Keratinocyte (primary cell): ENCODE measurements at regions not wholly inside any gene's neighbourhood (a gene's known extent, or its start where the extent isn't known, plus 50 kb on each side); places are given as distances from the start of the nearest gene placed in this dataset.

ENCODE experiments used
- DNase-seq: peaks from one replicate; pipeline ENCODE4 v3.0.0-alpha.2; 2011; ENCODE audit warnings: low read depth, missing footprints, low spot score
- FAIRE-seq: peaks from 2 replicates; lab custom pipeline; 2011; peaks lifted over from hg19 to GRCh38; lab: Jason Lieb, UNC
- H2AFZ ChIP-seq: 2 replicates; pipeline ENCODE4 v1.6.0; 2012; ENCODE audit warnings: low read length, control low read depth, inconsistent platforms; ENCODE audit not compliant: control insufficient read depth
- H3K27ac ChIP-seq: 2 replicates; pipeline ENCODE4 v1.5.1; 2011; ENCODE audit warnings: low read length; ENCODE audit not compliant: control insufficient read depth, insufficient read depth
- H3K27me3 ChIP-seq: 3 replicates; pipeline ENCODE4 v1.6.0; 2011; ENCODE audit warnings: low read length; ENCODE audit not compliant: control insufficient read depth, insufficient read depth; ENCODE audit errors: extremely low read depth
- H3K36me3 ChIP-seq, 2 experiments: 2 replicates in 1 of 2; 3 replicates in 1 of 2; pipeline ENCODE4 v1.5.1; 2011; ENCODE audit warnings: low read length in 2 of 2, mild to moderate bottlenecking in 1 of 2; ENCODE audit not compliant: control insufficient read depth in 2 of 2, insufficient read depth in 2 of 2; ENCODE audit errors: extremely low read depth in 1 of 2
- H3K4me1 ChIP-seq: 3 replicates; pipeline ENCODE4 v1.5.1; 2011; ENCODE audit warnings: low read length; ENCODE audit not compliant: control insufficient read depth, insufficient read depth; ENCODE audit errors: extremely low read depth
- H3K4me2 ChIP-seq: 3 replicates; pipeline ENCODE4 v1.6.0; 2011; ENCODE audit warnings: low read depth, low read length; ENCODE audit not compliant: control insufficient read depth, insufficient read depth; ENCODE audit errors: extremely low read depth
- H3K4me3 ChIP-seq, 3 experiments: fragments of 200-600 bp in 1 of 3; sonication (generic) in 1 of 3; 2 replicates in 2 of 3; 3 replicates in 1 of 3; pipeline ENCODE4 v1.5.1; 2011 to 2016; ENCODE audit warnings: low read length in 3 of 3, mild to moderate bottlenecking in 3 of 3, control low read depth in 2 of 3, inconsistent platforms in 1 of 3, low read depth in 1 of 3, mixed read lengths in 1 of 3, mixed run types in 1 of 3, moderate library complexity in 1 of 3; ENCODE audit not compliant: control insufficient read depth in 2 of 3, insufficient read depth in 2 of 3; ENCODE audit errors: extremely low read depth in 1 of 3
- H3K79me2 ChIP-seq: 2 replicates; pipeline ENCODE4 v1.6.0; 2012; ENCODE audit warnings: low read length; ENCODE audit not compliant: control insufficient read depth, insufficient read depth
- H3K9ac ChIP-seq: 3 replicates; pipeline ENCODE4 v1.6.0; 2011; ENCODE audit warnings: low read length; ENCODE audit not compliant: control insufficient read depth, insufficient read depth; ENCODE audit errors: extremely low read depth
- H3K9me1 ChIP-seq: 3 replicates; pipeline ENCODE4 v1.6.0; 2011; ENCODE audit warnings: low read length; ENCODE audit not compliant: control insufficient read depth, insufficient read depth; ENCODE audit errors: extremely low read depth
- H3K9me3 ChIP-seq: 2 replicates; pipeline ENCODE4 v1.5.1; 2012; ENCODE audit warnings: low read depth, low read length; ENCODE audit not compliant: control insufficient read depth
- H4K20me1 ChIP-seq: 3 replicates; pipeline ENCODE4 v1.6.0; 2011; ENCODE audit warnings: low read length; ENCODE audit not compliant: control insufficient read depth, insufficient read depth; ENCODE audit errors: extremely low read depth
- CTCF ChIP-seq, 3 experiments: IDR thresholded peaks in 1 of 3; conservative IDR thresholded peaks in 1 of 3; optimal IDR thresholded peaks in 1 of 3; 2 replicates in 2 of 3; 3 replicates in 1 of 3; pipeline versions ENCODE3 to v1.5.1; 2011; ENCODE audit warnings: low read length in 3 of 3, mild to moderate bottlenecking in 3 of 3, moderate library complexity in 2 of 3, control low read depth in 1 of 3, inconsistent platforms in 1 of 3; ENCODE audit not compliant: insufficient read depth in 2 of 3; ENCODE audit errors: extremely low read depth in 1 of 3
- EZH2 ChIP-seq: IDR thresholded peaks from one replicate; pipeline ENCODE4 v1.6.1; 2012; ENCODE audit warnings: inconsistent platforms, mild to moderate bottlenecking, low read length, moderate library complexity
- dilution Hi-C: fragments of 300-500 bp; cut with MboI; formaldehyde crosslinking; loops from one replicate; pipeline ENCODE4 v1.7.0; 2020; ENCODE audit warnings: low sequenced_read_pairs; ENCODE audit not compliant: extremely low pct_ligation_motif_present

GRCh38 chr2:226637383-226637782 is 162.2 kb downstream of the IRS1 start:
- H3K9me1 ChIP-seq: no peaks in the 10 kb centered on the region
- no peak for DNase-seq
- H3K4me3 ChIP-seq: no peak overlapping the region
- peaks cover 2% of the 10 kb centered on the region for H3K9me3 ChIP-seq
- H3K4me2 ChIP-seq: no peak overlapping the region
- no peaks in the 10 kb centered on the region for H3K36me3 ChIP-seq
- H3K79me2 ChIP-seq: peaks cover 2% of the 10 kb centered on the region
- H2AFZ ChIP-seq: no peak overlapping the region
- no peaks in the 10 kb centered on the region for H3K4me1 ChIP-seq
- H3K9ac ChIP-seq: no peak overlapping the region
- H3K27ac ChIP-seq: no peak overlapping the region
- FAIRE-seq: no peak
- TF ChIP-seq CTCF (optimal IDR thresholded peaks at IDR 0.05 in 1 of 3, IDR thresholded peaks at IDR 0.05 in 1 of 3, conservative IDR thresholded peaks at IDR 0.05 in 1 of 3; ENCODE audit: extremely low read depth in 1 of 3, insufficient read depth in 2 of 3, low read length in 3 of 3): no peak
- no peak for TF ChIP-seq EZH2
- H4K20me1 ChIP-seq: no peaks in the 10 kb centered on the region
- dilution Hi-C loops: no loop called here
- H3K27me3 ChIP-seq: no peaks in the 10 kb centered on the region

- H3K9ac ChIP-seq: no peak overlapping the region
- peaks cover 2% of the 10 kb centered on the region for H3K79me2 ChIP-seq
- H3K9me3 ChIP-seq: peaks cover 2% of the 10 kb centered on the region
- H3K27ac ChIP-seq: no peak overlapping the region
- H4K20me1 ChIP-seq: no peaks in the 10 kb centered on the region
- no peak for FAIRE-seq
- no peak for DNase-seq
- no peaks in the 10 kb centered on the region for H3K36me3 ChIP-seq
- no peak overlapping the region for H3K4me2 ChIP-seq
- no peaks in the 10 kb centered on the region for H3K9me1 ChIP-seq
- TF ChIP-seq EZH2: no peak
- no peak for TF ChIP-seq CTCF (optimal IDR thresholded peaks at IDR 0.05 in 1 of 3, IDR thresholded peaks at IDR 0.05 in 1 of 3, conservative IDR thresholded peaks at IDR 0.05 in 1 of 3; ENCODE audit: extremely low read depth in 1 of 3, insufficient read depth in 2 of 3, low read length in 3 of 3)
- H3K27me3 ChIP-seq: no peaks in the 10 kb centered on the region
- dilution Hi-C loops: no loop called here
- no peaks in the 10 kb centered on the region for H3K4me1 ChIP-seq
- H3K4me3 ChIP-seq: no peak overlapping the region
- no peak overlapping the region for H2AFZ ChIP-seq
These were observed 163.0 kb downstream of the IRS1 start for GRCh38 chr2:226636586-226636985.
